BJ (cell line): ENCODE measurements at regions not wholly inside any gene's neighbourhood (a gene's known extent, or its start where the extent isn't known, plus 50 kb on each side); places are given as distances from the start of the nearest gene placed in this dataset.

ENCODE experiments used
- CTCF ChIA-PET: fragments of 350-600 bp; formaldehyde crosslinking; extraction: SDS; loops from one replicate; lab custom pipeline; 2021; ENCODE audit warnings: antibody characterized with exemption, inconsistent platforms; lab: Yijun Ruan, JAX
- POLR2A ChIA-PET: fragments of 300-600 bp; sonication (Branson Sonifier 250); formaldehyde crosslinking; extraction: SDS; loops from one replicate; lab custom pipeline; 2021; ENCODE audit warnings: antibody characterized with exemption; lab: Charles Lee
- DNase-seq: peaks from one replicate; pipeline ENCODE4 v3.0.0-alpha.2; 2011; ENCODE audit warnings: low read depth
- H3K27me3 ChIP-seq: 2 replicates; pipeline ENCODE4 v1.6.0; 2011; ENCODE audit warnings: low read length; ENCODE audit not compliant: control insufficient read depth, insufficient read depth
- H3K36me3 ChIP-seq: 2 replicates; pipeline ENCODE4 v1.5.1; 2011; ENCODE audit warnings: low read length; ENCODE audit not compliant: control insufficient read depth, insufficient read depth
- H3K4me3 ChIP-seq: 2 replicates; pipeline ENCODE4 v1.5.1; 2011; ENCODE audit warnings: low read depth, mild to moderate bottlenecking, control low read depth, low read length
- CTCF ChIP-seq: IDR thresholded peaks from 2 replicates; pipeline ENCODE4 v1.5.1; 2011; ENCODE audit warnings: low read depth, mild to moderate bottlenecking, control low read depth, inconsistent platforms, low read length, moderate library complexity; ENCODE audit not compliant: insufficient read depth

DNA sequence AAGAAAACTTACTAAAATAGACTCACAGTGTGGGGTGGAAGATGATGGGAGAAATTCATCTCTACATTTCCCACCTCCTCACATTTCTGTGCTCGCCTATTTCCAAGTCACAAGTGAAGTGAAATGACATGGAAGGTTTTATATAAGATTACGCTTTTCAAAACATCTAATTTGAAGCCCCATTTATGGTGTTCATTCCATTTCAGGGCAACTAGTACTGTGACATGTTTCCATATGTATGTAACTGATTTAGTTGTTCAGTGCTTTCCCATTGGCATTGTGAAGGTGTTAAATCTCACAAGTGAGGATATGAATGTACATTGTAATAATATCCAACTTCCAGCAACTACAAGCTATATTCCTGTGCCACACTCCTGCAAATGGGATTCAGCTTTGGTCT is 1174.8 kb downstream of the CDH11 start:
- Histone ChIP-seq H3K27me3 (no peaks in the 10 kb centered on the region), H3K4me3 (no peak overlapping the region), H3K36me3 (no peaks in the 10 kb centered on the region)
- TF ChIP-seq CTCF: no peak
- POLR2A ChIA-PET: no interaction called here
- CTCF ChIA-PET: interaction anchor here (1.8 kb wide), 1 partner anchor 13 kb away, joined by 6 read pairs; no protein-coding TSS in a partner anchor
- DNase-seq: no peak

- H3K36me3 ChIP-seq: no peaks in the 10 kb centered on the region
- CTCF ChIA-PET: no interaction called here
- no peaks in the 10 kb centered on the region for H3K27me3 ChIP-seq
- no peak for DNase-seq
- POLR2A ChIA-PET: no interaction called here
- no peak overlapping the region for H3K4me3 ChIP-seq
- no peak for TF ChIP-seq CTCF
Observed at GRCh38 chr16:63945806-63946205, 1176.1 kb downstream of the CDH11 start.

DNA sequence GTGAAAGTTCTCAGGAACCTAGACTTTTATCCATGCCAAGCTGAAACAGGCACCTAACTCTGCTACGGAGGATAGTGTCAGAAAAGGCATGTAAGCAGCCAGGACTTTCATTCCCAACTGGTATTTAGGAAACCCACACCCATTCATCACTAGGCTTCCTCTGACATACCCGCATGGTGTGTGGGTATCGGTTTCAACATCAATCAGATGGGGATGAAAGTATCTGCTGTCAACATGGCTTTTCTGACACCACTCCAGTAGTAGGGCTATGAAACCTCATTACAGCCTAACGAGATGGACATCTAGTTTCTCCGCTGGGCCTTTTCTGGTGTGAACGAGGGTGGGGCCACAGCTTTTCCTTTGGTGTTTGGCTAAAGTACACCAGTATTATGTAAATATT is 1178.3 kb downstream of the CDH11 start:
- DNase-seq: no peak
- Histone ChIP-seq H3K27me3 (no peaks in the 10 kb centered on the region), H3K36me3 (no peaks in the 10 kb centered on the region), H3K4me3 (no peak overlapping the region)
- no peak for TF ChIP-seq CTCF
- ChIA-PET CTCF (no interaction called here), POLR2A (no interaction called here)

DNA sequence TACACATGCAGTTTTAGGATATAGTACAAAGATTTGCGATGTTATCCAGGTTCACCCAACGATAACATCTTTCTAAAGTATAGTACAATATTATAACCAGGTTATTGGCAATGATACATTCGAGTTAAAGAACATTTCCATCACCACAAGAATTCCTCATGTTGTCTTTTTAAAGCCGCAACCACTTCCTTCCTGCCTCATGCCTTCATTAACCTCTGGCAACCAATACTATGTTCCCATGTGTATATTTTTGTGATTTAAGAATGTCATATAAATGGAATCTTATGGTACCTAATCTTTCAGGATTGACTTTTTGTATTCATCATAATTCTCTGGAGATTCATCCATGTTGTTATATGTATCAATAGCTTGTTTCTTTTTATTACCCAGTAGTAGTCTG is 1183.2 kb downstream of the CDH11 start:
- POLR2A ChIA-PET: no interaction called here
- CTCF ChIA-PET: no interaction called here

GRCh38 chr16:63933841-63934240 is 1188.0 kb downstream of the CDH11 start:
- CTCF ChIA-PET: interaction anchor here (1.4 kb wide), 1 partner anchor 14 kb away, joined by 6 read pairs; no protein-coding TSS in a partner anchor
- H3K4me3 ChIP-seq: no peak overlapping the region
- H3K36me3 ChIP-seq: no peaks in the 10 kb centered on the region
- no peak for DNase-seq
- POLR2A ChIA-PET: no interaction called here
- TF ChIP-seq CTCF: no peak
- H3K27me3 ChIP-seq: no peaks in the 10 kb centered on the region

More for the DNA sequence above, 1183.2 kb downstream of the CDH11 start:
- no peak for TF ChIP-seq CTCF
- Histone ChIP-seq H3K4me3 (no peak overlapping the region), H3K27me3 (no peaks in the 10 kb centered on the region), H3K36me3 (no peaks in the 10 kb centered on the region)
- no peak for DNase-seq
